K562 (cell line): ENCODE measurements at regions not wholly inside any gene's neighbourhood (a gene's known extent, or its start where the extent isn't known, plus 50 kb on each side); places are given as distances from the start of the nearest gene placed in this dataset.

Experiments
- CHCHD3 ChIP-seq: fragments of 250-450 bp; sonication (Bioruptor Pico); IDR thresholded peaks from 2 replicates; pipeline ENCODE4 v2.1.2; 2022; ENCODE audit warnings: mild to moderate bottlenecking
- CTCF ChIP-seq, 3 experiments: IDR thresholded peaks in 2 of 3; conservative IDR thresholded peaks in 1 of 3; 2 replicates each; pipeline ENCODE4 v1.5.1; 2011 to 2012; ENCODE audit warnings: low read length in 3 of 3, mild to moderate bottlenecking in 3 of 3, control low read depth in 2 of 3, improper control_type of control experiment in 1 of 3, inconsistent platforms in 1 of 3, low read depth in 1 of 3, mixed read lengths in 1 of 3, moderate library complexity in 1 of 3; ENCODE audit not compliant: insufficient read depth in 2 of 3
- FOXA3 ChIP-seq, 2 experiments: fragments of 450-650 bp in 1 of 2; sonication (generic) in 1 of 2; formaldehyde crosslinking; IDR thresholded peaks in 1 of 2; conservative IDR thresholded peaks in 1 of 2; 2 replicates each; pipeline versions ENCODE4 v1.4.0 to v1.8.0; 2020 to 2022; ENCODE audit warnings: mild to moderate bottlenecking in 2 of 2, missing genetic modification reagents in 1 of 2
- PML ChIP-seq: IDR thresholded peaks from 2 replicates; pipeline ENCODE4 v1.6.1; 2012; ENCODE audit warnings: low read length, inconsistent platforms
- POLR2A ChIP-seq: fragments of 450-650 bp; conservative IDR thresholded peaks from 2 replicates; pipeline ENCODE4 v1.6.1; 2016
- POLR2AphosphoS5 ChIP-seq: IDR thresholded peaks from 2 replicates; pipeline ENCODE4 v1.6.1; 2011; ENCODE audit warnings: mild to moderate bottlenecking, low read depth, low read length, moderate library complexity; ENCODE audit not compliant: control insufficient read depth, insufficient read depth
- PRPF4 ChIP-seq: fragments of 200-400 bp; formaldehyde crosslinking; IDR thresholded peaks from one replicate; pipeline ENCODE4 v1.6.1; 2017; ENCODE audit warnings: low read length, low read depth, mild to moderate bottlenecking; ENCODE audit not compliant: insufficient read depth, poor library complexity, severe bottlenecking
- SAP30 ChIP-seq: fragments of 200-600 bp; sonication (generic); IDR thresholded peaks from 2 replicates; pipeline ENCODE4 v1.6.1; 2012; ENCODE audit warnings: borderline replicate concordance, low read depth, mild to moderate bottlenecking, moderate library complexity, low read length, control low read depth, inconsistent platforms; ENCODE audit not compliant: insufficient read depth, poor library complexity, severe bottlenecking
- SREBF1 ChIP-seq: fragments of 150-350 bp; IDR thresholded peaks from 2 replicates; pipeline ENCODE4 v1.6.1; 2014; ENCODE audit warnings: antibody characterized with exemption, low read depth, low read length, borderline replicate concordance
- ZNF639 ChIP-seq, 2 experiments: fragments of 200-800 bp in 1 of 2; sonication (Bioruptor generic) in 1 of 2; sonication (generic) in 1 of 2; formaldehyde crosslinking in 1 of 2; IDR thresholded peaks in 1 of 2; conservative IDR thresholded peaks in 1 of 2; 2 replicates each; pipeline versions ENCODE4 v1.5.0 to v1.6.1; 2016 to 2020; ENCODE audit warnings: missing compliant biosample characterization in 1 of 2, missing genetic modification characterization in 1 of 2, missing genetic modification reagents in 1 of 2
- ZNF668 ChIP-seq: fragments of 250-450 bp; sonication (Bioruptor Pico); IDR thresholded peaks from 2 replicates; pipeline ENCODE4 v1.8.0; 2022; ENCODE audit warnings: mild to moderate bottlenecking, inconsistent platforms

GRCh38 chr21:35791541-35792325 is 268.6 kb downstream of the SETD4 start:
- TF ChIP-seq CTCF (IDR thresholded peaks at IDR 0.05 in 2 of 3, conservative IDR thresholded peaks at IDR 0.05 in 1 of 3; ENCODE audit: insufficient read depth in 2 of 3, low read depth in 1 of 3, low read length in 3 of 3), result no peak
- TF ChIP-seq FOXA3 (CRISPR knock-in tag; conservative IDR thresholded peaks at IDR 0.05 in 1 of 2, IDR thresholded peaks at IDR 0.05 in 1 of 2), result no peak
- no peak for TF ChIP-seq SREBF1
- no peak for TF ChIP-seq ZNF668 (CRISPR knock-in tag)
- TF ChIP-seq PML, result no peak
- TF ChIP-seq CHCHD3 (CRISPR knock-in tag), result no peak
- TF ChIP-seq POLR2AphosphoS5, result no peak
- no peak for TF ChIP-seq ZNF639 (CRISPR knock-in tag; conservative IDR thresholded peaks at IDR 0.05 in 1 of 2, IDR thresholded peaks at IDR 0.05 in 1 of 2)
- no peak for TF ChIP-seq SAP30
- TF ChIP-seq PRPF4, result no peak
- TF ChIP-seq POLR2A, result no peak
